GM19238 (cell line): ENCODE measurements at regions not wholly inside any gene's neighbourhood (a gene's known extent, or its start where the extent isn't known, plus 50 kb on each side); places are given as distances from the start of the nearest gene placed in this dataset.
"Not testable (repeated sequence)": the region's sequence is repeated elsewhere in the genome, so short reads cannot be mapped to it uniquely, and the experiment has no call there.

Experiments
- DNase-seq: peaks from one replicate; pipeline ENCODE4 v3.0.0; 2011; ENCODE audit warnings: low spot score; ENCODE audit not compliant: insufficient read length

DNA sequence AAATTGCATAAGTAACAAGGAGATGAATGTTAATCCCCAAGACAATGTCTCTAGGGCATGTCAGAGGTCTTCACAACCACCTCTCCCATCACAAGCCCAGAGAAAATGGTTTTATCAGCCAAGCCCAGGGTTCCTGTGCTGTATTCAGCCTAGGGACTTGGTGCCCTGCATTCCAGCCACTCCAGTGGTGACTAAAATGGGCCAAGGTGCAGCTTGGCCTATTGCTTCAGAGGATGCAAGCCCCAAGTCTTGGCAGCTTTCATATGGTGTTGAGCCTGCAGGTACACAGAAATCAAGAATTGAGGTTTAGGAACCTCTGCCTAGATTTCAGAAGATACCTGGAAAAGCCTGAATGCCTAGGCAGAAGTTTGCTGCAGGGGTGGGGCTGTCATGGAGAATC, 1118.6 kb downstream of the PLA2G4A start:
- DNase-seq: no peak

DNA sequence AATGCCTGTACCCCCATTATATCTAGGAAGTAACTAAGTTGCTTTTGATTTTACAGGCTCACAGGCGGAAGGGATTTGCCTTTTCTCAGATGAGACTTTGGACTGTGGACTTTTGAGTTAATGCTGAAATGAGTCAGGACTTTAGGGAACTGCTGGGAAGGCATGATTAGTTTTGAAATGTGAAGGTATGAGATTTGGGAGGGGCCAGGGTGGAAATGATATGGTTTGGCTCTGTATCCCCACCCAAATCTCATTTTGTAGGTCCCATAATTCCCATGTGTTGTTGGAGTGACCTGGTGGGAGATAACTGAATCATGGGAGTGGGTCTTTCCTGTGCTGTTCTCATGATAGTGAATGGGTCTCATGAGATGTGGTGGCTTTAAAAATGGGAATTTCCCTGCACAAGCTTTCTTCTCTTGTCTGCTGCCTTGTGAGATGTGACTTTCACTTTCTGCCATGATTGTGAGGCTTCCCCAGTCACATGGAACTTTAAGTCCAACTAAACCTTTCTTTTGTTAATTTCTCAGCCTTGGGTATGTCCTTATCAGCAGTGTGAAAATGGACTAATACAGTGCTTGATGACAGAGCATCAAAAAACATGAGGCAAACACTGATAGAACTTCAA, 1119.5 kb downstream of the PLA2G4A start:
- no peak for DNase-seq

DNA sequence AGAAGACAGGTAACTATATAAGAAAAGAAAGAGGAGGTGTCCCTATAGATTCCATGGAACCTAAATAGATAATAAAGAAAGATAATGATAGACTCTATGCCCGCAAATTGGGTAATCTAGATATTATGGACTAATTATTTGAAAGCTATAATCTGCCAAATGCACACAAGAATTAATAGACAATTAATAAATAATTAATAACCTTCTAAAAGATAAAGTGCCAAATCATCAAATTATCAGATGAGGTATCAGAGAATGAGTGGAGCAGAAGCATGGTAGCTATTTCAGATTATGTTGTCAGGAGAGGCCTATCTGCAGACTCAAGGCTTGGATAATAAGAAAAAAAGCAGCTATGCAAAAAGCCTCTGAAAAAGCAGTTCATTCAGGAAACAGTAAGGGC, 1120.8 kb downstream of the PLA2G4A start:
- no peak for DNase-seq

DNA sequence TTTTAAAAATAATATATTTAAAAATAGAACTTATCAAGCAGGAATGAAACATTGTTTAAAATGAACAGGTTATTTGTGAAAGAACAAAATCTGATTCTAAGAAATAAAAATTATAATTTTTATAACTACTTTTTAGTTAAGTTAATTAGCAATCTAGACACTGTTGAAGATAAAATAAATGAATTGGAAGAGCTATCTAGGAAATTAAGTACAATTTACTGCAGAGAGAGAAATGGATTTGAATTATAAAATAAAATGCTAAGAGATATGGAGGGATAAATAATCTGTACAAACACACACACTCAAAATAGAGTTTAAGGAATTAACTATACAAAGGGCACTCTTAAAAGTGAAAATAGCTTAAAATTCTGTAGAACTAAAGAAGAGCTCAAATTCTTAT, 1123.1 kb downstream of the PLA2G4A start:
- DNase-seq: no peak

DNA sequence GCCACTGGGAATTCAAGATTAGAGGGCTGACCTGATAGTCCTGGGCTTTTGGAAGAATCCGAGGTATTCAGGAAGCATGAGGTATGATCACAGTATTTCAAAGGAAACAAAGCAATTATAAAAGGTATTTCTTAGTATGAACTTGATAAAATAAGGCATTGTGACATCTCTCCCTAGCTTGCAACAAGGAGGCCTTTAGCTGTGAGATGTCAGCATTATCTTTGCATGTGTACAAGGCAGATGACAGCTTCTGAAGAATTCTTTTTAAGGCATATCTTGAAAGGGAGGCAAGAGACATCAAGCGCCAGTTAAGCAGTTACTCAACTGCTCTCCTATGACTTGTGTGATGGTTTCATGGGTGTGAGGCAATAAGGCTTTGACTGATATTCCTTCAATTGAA, 1123.7 kb downstream of the PLA2G4A start:
- no peak for DNase-seq

DNA sequence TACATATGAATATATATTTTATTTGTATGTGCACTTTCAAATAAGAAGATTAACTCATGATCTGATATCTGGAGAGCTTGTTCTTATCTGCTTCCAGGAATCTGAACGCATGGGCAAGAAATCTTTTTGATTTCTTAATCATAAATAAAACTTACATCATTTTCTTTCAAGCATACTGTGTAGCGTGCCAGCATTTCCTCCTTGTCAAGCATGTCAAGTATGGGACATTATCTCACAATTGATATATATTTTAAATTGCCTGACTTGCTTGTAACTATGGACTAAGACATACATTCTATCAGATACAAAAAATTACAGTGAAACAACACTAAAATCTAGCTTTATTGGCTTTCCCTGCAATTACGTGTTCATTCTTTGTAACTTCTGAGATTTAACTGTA, 1128.2 kb downstream of the PLA2G4A start:
- no peak for DNase-seq

DNA sequence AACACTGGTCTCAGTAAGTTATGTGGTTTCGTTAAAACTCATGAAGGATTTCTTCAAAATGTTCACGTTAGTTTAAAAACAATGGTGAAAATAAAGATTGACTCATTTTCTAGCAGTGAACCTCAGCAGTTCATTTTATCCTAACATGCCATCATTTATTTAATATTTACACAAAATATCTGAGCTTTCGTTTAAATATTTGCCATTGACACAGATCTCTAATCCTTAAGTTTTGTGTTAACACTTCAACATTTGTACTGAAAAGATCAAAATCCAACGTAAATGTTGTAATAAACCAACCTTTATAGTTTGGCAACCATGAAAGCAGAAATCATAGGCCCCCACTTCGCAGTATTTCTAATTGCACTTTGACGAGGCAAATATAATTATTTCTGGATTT, 1129.5 kb downstream of the PLA2G4A start:
- DNase-seq: no peak

DNA sequence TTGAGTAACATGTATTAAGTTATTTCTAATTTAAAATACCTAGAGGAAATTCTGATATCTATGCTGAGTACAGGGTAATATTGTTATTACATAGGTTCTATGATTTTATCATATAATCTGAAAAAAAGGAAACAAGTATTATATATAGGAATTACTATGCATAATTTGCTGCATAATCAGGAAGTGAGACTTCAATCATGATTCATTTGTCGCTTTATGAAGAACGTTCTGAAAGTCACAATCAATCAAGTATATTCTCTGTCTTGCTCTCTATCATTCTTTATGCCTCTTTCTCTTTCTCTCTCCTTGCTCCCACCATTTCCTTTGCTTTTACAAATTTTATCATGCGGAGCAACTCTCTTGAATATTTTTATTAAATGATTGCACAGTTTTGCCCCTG, 1130.3 kb downstream of the PLA2G4A start:
- DNase-seq: no peak

DNA sequence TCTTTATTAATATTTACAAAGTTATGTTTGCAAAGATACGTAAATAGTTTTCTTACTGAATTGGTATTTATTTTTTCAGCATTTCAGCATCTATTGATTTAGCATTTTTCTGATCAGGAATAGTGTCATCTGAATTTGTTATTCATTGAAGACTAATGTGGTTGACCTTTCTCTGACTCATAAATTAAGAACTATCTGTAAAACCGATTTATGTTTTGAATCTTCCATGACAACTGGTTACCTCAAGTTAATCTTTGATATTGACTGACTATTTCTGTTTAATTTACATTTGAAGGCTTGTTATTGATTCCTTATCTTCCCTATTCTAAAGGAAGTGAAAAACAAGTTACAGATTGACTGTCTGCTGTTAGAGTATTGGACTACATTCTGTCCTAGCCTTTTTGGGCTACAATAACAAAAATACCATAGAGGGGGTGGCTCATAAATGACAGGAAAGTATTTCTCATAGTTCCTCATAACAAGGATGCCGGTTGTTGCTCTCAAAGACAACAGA, 1131.4 kb downstream of the PLA2G4A start:
- DNase-seq: no peak

DNA sequence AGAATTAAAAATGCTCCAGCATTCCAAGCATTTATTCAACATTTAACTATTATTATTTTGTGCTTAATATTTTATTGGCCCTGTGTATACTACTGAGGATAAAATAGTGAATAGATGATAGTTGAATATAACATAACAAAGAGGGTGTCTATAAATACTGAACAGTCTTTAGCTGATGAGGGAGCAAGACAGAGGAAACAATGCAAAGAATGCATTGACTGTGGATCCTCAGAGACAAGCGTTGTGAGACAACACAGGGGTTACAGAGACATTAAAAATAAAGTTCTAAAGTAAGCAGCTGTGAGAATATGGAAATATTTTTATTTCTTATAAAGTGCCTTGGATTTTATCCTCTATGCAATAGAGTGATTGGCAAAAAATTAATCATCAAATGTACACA, 1133.1 kb downstream of the PLA2G4A start:
- no peak for DNase-seq

DNA sequence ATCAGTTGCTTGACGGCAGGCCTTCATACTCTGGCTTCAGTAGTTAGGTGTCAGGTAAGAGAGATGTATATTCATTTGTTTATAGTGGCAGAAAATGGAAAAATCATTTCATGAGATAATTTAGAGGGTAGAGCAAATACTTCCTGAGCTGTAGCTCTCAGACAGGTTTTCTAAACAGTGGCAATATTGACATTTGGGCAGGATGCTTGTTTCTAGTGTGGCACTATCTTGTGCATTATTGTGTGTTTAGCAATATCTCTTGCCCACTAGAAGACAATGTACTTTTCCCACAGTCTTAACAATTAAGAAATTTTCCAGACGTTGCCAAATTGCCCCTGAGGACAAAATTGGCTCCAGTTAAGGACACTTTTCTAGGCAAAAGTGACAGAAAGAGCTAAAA, 1143.1 kb downstream of the PLA2G4A start:
- DNase-seq: no peak

DNA sequence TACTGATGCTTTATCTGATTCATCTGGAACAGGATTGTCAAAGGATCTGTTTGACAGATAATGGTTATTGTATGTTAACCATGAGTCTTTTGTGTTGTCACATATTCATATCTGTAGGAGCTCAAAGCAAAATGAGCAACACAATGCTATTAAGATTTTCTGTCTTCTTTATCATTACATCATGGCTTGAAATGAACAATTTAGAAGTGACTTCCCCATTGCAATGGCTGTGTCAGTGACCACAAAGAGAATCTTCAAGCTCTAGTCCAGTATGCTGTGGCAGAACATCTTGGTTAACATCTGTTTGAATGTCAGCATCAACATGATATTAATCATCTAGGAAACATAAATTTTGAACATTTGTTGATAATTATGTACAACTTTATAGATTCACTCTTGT, 1148.5 kb downstream of the PLA2G4A start:
- no peak for DNase-seq

DNA sequence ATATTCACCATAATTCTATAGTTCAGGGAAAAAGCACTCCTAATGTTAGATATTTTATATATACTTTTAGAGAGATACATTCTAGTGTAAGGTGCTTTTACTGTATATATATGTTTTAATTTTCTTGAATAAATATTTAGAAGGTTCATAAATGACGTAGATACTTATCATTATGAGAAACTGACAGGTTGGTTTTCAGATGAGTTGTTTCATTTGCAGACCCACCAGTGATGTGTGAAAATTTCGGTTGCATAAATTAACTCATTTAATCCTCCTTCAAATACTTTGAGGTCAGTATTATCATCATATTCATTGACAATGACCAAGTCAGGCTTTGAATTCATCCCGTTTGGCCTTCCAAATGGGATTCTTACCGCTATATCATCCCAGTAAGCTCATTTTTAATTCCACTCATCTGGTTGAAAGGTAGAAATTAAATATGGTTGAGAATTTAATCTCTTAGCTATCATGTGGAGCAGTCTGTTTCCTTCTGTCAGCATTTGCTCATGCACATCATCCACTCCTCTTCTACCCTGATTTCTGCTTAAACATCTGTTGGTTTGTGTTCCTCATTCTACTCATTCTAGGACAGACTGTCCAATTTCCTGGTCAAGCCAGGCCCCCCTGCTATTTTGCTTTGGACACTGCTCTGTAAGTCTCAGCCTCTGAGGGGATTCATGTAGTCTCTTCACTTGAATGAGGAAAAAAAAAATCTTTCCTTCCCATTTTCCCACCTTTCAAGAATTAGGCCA, 1156.6 kb downstream of the PLA2G4A start:
- no peak for DNase-seq

DNA sequence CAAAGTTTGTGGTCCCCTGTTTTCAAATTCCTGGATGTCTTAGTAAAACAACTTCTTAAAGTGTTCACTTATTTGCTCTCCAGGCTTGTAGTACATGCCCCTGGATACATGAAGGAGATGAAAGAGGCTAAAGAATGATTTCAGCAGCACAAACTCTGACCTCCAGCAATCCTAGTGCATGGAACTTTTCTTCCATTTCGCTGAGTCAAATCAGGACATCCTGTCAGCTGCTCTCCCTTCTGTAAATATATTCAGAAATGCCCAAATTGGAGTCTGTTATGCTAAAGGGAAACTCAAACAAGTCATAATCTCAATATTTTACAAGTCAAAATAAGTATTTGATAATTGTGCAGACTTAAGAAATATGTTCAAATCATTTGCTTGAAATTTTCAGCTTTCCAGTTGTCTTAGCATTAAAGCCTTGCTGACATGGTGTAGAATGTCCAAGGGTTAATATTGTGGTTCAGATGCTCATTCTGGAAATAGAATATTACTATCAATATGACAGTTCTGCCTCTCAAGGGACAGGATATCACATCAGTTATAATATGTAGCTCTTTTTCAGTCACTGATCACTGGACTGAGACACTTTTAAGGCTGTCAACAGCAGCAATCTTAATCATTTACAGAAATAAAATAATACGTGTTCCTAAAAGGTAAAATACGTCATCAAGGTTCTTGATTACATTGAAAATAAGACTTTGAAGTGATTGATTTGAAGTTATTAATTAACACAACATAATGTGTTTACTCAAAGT, 1157.3 kb downstream of the PLA2G4A start:
- DNase-seq: no peak

DNA sequence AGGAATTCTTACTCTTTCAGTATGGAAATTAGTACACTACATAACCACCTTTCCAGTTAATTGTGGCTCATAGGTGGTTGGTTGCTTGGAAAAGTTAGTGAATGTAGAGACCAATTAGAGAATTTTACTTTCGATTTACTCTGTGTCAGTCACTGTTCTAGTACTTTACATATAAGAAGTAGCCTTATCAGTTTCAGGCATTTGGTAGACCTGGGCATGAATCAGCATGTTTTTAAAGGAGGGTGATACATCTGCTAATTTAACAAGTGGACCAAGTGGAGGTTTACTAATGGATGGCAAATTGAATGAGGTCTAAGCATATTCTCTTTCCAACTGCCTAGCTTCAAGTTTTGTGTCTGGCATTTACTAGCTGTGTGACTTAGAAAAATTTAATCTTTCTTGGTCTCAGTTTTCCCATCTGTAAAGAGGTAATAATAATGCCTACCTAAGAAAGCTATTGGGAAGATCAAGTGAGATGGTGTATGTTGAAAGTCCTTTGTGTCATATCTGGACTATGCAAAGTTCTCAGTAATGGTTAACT, 1158.6 kb downstream of the PLA2G4A start:
- no peak for DNase-seq

DNA sequence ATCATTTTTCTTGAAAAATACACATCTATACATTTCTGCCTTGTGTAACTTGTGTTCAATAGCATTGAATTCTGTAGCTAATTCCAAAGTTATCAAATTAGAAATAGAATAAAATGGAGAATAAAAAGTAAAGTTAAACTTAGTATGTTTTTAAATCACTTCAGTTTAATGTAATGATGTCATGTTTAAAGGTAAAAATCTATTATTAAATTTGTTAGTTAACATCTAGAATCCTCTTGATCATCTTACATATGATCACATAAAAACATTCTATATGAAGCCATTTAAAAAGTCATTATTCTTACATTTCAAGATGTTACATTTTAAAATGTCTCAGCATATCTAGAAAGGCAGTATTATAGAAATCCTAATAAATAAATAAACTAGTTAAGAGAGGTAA, 1163.2 kb downstream of the PLA2G4A start:
- DNase-seq: no peak

DNA sequence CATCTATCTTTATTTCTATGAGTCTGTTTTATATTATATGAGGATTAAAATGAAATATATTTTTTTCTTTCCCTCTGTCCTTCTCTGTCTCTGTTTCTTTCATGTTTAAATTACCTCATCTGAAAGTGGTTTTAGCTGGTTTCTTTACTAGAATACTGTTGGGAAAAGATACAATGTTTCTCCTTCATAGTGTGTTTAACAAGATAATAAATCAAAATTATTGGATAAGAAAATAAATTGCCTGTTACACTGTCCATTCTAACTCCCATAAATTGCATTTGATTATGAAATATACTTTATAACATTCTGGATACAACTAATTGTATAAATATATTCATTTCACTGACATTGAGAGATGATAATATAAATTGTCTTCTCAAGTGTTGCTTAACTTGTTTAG, 1168.0 kb downstream of the PLA2G4A start:
- DNase-seq: no peak

DNA sequence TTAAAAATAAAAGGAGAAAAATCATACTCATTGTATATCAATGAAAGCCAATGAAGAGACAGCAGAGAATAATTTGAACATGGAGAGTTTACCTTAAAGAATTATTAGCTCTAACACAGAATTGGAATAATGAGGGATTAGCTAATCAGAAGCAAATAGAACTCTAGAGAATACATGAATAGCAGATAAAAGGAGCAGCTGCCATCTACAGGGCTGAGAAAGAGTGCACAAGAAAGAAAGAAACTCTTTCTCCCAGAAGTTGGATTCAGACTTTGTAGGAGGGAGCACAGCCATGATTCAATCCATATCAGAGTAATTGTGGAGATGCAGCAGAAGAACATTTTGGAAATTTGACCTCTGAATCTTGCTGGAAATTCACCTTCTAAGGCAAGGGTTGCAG, 1171.2 kb downstream of the PLA2G4A start:
- no peak for DNase-seq

DNA sequence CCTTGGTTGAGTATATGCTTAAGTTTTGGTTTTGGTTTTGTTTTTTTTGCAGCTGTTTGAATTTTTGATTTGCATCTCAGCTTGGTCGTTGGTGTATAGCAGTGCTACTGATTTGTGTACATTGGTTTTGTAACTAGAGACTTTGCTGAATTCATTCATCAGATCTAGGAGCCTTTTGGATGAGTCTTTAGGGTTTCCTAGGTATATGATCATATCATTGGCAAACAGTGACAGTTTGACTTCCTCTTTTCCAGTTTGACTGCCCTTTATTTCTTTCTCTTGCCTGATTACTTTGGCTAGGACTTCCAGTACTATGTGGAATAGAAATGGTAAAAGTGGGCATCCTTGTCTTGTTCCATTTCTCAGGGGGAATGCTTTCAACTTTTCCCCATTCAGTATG, 1174.9 kb downstream of the PLA2G4A start:
- not testable (repeated sequence) for DNase-seq

DNA sequence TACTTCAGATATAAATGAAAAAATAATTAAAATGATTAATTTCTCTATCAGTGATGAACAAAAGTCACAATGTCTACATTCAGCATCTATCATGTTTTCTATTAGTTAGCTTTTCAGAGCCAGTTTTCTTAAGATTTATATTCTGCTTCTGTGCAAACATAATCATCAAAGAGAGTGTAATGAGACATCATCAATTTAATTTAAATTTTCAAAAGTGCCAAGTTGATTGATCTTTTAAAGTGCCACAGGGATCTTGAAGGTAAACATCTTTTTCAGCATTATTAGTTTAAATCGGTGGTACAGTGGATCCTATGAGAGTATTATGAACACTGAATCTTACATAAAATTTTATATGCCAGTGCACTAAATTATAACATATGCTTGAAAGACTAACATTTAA, 1176.1 kb downstream of the PLA2G4A start:
- no peak for DNase-seq

DNA sequence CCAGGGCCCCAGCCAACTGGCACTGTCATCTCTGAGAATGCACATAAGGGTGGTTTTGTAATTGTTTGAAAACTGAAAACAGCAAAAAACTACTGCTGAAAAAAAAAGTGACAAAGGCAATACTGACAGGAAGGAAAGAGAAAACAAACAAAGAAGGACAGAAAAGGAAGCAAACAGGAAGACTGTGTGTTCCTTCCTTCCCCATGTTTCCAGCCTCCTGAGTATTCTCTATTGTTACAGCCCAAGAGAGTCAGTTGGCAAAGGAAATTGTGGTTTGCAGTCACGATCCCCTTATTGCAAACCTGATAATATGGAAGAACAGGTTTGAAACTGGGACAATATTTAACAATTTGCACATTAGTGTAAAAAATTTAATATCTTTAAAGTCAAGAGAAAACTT, 1177.6 kb downstream of the PLA2G4A start:
- DNase-seq: no peak

DNA sequence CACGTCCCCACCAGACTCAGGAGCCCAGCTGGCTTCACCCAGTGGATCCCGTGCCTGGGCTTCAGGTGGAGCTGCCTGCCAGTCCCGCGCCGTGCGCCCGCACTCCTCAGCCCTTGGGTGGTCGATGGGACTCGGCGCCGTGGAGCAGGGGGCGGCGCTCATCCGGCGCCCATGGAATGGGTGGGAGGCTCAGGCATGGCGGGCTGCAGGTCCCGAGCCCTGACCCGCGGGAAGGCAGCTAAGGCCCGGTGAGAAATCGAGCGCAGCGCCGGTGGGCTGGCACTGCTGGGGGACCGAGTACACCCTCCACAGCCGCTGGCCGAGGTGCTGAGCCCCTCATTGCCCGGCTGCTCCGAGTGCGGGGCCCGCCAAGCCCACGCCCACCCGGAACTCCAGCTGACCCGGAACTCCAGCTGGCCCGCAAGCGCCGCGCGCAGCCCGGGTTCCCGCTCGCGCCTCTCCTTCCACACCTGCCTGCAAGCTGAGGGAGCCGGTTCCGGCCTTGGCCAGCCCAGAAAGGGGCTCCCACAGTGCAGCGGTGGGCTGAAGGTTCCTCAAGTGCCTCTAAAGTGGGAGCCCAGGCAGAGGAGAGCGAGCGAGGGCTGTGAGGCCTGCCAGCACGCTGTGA, 1184.6 kb downstream of the PLA2G4A start:
- DNase-seq: not testable (repeated sequence)
